DND-41 (cell line): ENCODE measurements at regions not wholly inside any gene's neighbourhood (a gene's known extent, or its start where the extent isn't known, plus 50 kb on each side); places are given as distances from the start of the nearest gene placed in this dataset.

Experiments used
- CTCF ChIP-seq: IDR thresholded peaks from 2 replicates; pipeline ENCODE4 v1.5.1; 2012; ENCODE audit warnings: borderline replicate concordance, low read length, moderate library complexity, mild to moderate bottlenecking; ENCODE audit not compliant: poor library complexity, severe bottlenecking; ENCODE audit errors: extremely low read depth
- EZH2 ChIP-seq: IDR thresholded peaks from 3 replicates; pipeline ENCODE4 v1.6.1; 2012; ENCODE audit warnings: borderline replicate concordance, low read depth, mild to moderate bottlenecking, moderate library complexity, low read length, inconsistent platforms; ENCODE audit not compliant: severe bottlenecking

- TF ChIP-seq CTCF (no peak), EZH2 (no peak)
Observed at GRCh38 chr17:71780596-71780995, 340.2 kb upstream of the SOX9 start.
